Lower leg skin (tissue), 4 donors: ENCODE measurements at regions not wholly inside any gene's neighbourhood (a gene's known extent, or its start where the extent isn't known, plus 50 kb on each side); places are given as distances from the start of the nearest gene placed in this dataset.

ENCODE experiments used
- DNase-seq, 2 donors: peaks; one replicate each; pipeline ENCODE4 v3.0.0-alpha.2; 2019; ENCODE audit warnings: low spot score in 2 of 2
- H3K4me3 ChIP-seq: fragments of 200-600 bp; sonication (generic); 2 replicates; pipeline ENCODE4 v1.5.1; 2017; ENCODE audit warnings: mild to moderate bottlenecking, low read depth; ENCODE audit not compliant: poor library complexity, severe bottlenecking
- CTCF ChIP-seq, 3 donors: fragments of 450-650 bp; IDR thresholded peaks; one replicate each; pipeline ENCODE4 v1.5.1; 2016; ENCODE audit warnings: antibody characterized with exemption in 3 of 3, mild to moderate bottlenecking in 3 of 3, moderate library complexity in 2 of 3
- POLR2A ChIP-seq, 2 donors: fragments of 450-650 bp; IDR thresholded peaks; one replicate each; pipeline ENCODE4 v1.6.1; 2016 to 2017; ENCODE audit warnings: antibody characterized with exemption in 2 of 2, mild to moderate bottlenecking in 1 of 2, moderate library complexity in 1 of 2
- WGBS, 2 donors: methylation state at CpG; one replicate each; pipeline ENCODE4 v1.1.5; 2018; 5-methylcytosine and 5-hydroxymethylcytosine counted together
- intact Hi-C: fragments of 100-400 bp; cut with DNase I; formaldehyde crosslinking; loops from one replicate; pipeline ENCODE4 v1.15.0; 2023; ENCODE audit warnings: low total_unique reads

DNA sequence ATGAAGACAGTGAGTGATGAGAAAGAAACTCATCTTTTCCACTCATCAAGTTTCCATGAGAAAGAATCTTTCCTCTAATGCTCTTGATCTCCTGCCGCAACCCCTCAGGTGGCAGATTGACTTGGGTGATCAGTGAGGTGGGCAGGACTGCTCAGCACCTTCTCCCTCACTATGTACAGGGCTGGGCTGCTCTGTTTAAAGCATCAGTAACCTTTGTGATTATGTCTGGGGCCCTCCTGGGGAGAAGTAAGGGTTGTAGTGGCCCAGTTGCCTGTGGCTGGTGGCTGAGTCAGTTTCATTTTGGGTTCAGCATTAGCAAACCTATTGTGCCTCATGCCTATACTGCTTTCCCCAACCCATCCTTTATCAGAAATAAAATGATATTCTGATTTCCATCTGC lies 366.0 kb downstream of the TTLL7 start:
- no peak overlapping the region for H3K4me3 ChIP-seq
- DNase-seq = no peak
- intact Hi-C loops = no loop called here
- TF ChIP-seq CTCF (IDR thresholded peaks at IDR 0.05) = no peak
- TF ChIP-seq POLR2A (IDR thresholded peaks at IDR 0.05) = no peak
- WGBS, 2 donors = 88 to 92% methylated on average over 1 of the region's 1 CpG

DNA sequence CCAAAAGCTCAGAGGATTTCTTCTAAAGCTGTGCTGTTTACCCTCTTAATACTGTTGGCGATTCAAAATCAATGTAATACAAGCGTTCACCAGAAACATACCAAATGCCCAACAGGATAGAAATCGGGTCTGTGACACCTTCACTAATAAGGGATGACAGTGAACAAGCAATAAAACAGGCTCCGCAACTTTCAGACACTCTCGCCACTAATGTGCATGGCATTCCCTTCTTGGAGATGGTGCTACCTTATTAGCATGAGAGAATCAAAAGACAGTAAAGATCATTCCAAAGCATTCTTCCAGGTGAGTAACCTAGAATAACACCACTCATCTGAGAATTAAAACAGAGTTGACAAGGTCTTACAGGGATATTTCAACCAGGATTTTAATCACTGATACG lies 367.1 kb downstream of the TTLL7 start:
- WGBS, 2 donors = 59 to 65% methylated on average over 6 of the region's 6 CpGs
- no peak overlapping the region for H3K4me3 ChIP-seq
- no peak for DNase-seq
- intact Hi-C loops = no loop called here
- TF ChIP-seq POLR2A (IDR thresholded peaks at IDR 0.05) (no peak), CTCF (IDR thresholded peaks at IDR 0.05) (no peak)

DNA sequence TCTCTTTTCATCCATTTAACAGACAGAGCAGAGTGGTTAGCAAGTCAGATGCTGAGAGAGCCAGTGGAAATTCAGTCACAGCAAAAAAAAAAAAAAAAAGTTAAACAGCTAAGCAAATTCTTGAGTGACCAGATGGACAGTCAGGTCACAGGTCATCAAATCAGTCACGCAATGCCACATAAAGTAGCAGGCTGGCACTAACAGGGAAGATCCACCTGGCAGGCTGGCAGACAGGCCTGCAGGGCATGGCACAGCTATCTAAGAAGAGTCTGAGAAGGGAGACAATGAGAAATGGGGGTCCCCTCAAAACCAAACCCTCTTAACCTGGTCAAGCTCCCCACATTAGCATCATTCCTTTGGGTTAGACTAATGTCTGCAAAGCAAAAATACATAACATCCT lies 371.9 kb downstream of the TTLL7 start:
- TF ChIP-seq CTCF (IDR thresholded peaks at IDR 0.05) = no peak
- no peak for TF ChIP-seq POLR2A (IDR thresholded peaks at IDR 0.05)
- H3K4me3 ChIP-seq = no peak overlapping the region
- intact Hi-C loops = no loop called here
- no peak for DNase-seq
- WGBS, 2 donors = 72 to 83% methylated on average over 1 of the region's 1 CpG

GRCh38 chr1:83626603-83627002 lies 372.3 kb downstream of the TTLL7 start:
- WGBS, 2 donors = 71 to 73% methylated on average over 1 of the region's 1 CpG
- H3K4me3 ChIP-seq = no peak overlapping the region
- intact Hi-C loops = no loop called here
- no peak for TF ChIP-seq CTCF (IDR thresholded peaks at IDR 0.05)
- no peak for TF ChIP-seq POLR2A (IDR thresholded peaks at IDR 0.05)
- no peak for DNase-seq

GRCh38 chr1:83625646-83626045 lies 373.3 kb downstream of the TTLL7 start:
- DNase-seq = no peak
- intact Hi-C loops = no loop called here
- WGBS, 2 donors = 61 to 77% methylated on average over 3 of the region's 3 CpGs
- no peak overlapping the region for H3K4me3 ChIP-seq
- no peak for TF ChIP-seq POLR2A (IDR thresholded peaks at IDR 0.05)
- no peak for TF ChIP-seq CTCF (IDR thresholded peaks at IDR 0.05)

- intact Hi-C loops = no loop called here
- WGBS, 2 donors = 90% methylated on average over 4 of the region's 4 CpGs
- H3K4me3 ChIP-seq = no peak overlapping the region
- DNase-seq = no peak
- TF ChIP-seq CTCF (IDR thresholded peaks at IDR 0.05) (no peak), POLR2A (IDR thresholded peaks at IDR 0.05) (no peak)
These were observed 378.9 kb downstream of the TTLL7 start for GRCh38 chr1:83620016-83620415.
